ENCODE measurements at regions not wholly inside any gene's neighbourhood (a gene's known extent, or its start where the extent isn't known, plus 50 kb on each side); places are given as distances from the start of the nearest gene placed in this dataset.
"Not testable (repeated sequence)": the region's sequence is repeated elsewhere in the genome, so short reads cannot be mapped to it uniquely, and the experiment has no call there.

GRCh38 chr12:46100551-46101484, 110.4 kb upstream of the SCAF11 start:
- no peak for DNase-seq (ENCODE audit: low read depth, low spot score)

GRCh38 chr12:46089414-46090162, 99.2 kb upstream of the SCAF11 start:
- in situ Hi-C loops (cut with HindIII; ENCODE audit: low pct_unique_long_range_greater_than_20kb, low sequenced_read_pairs) = no loop called here
- DNase-seq (ENCODE audit: low read depth, low spot score) = no peak

More at GRCh38 chr12:46100551-46101484, 110.4 kb upstream of the SCAF11 start:
- in situ Hi-C loops (cut with HindIII; ENCODE audit: low pct_unique_long_range_greater_than_20kb, low sequenced_read_pairs) = no loop called here

GRCh38 chr12:46087916-46088439, 97.6 kb upstream of the SCAF11 start:
- DNase-seq (ENCODE audit: low read depth, low spot score) = no peak
- in situ Hi-C loops (cut with HindIII; ENCODE audit: low pct_unique_long_range_greater_than_20kb, low sequenced_read_pairs) = no loop called here

- in situ Hi-C loops (cut with HindIII; ENCODE audit: low pct_unique_long_range_greater_than_20kb, low sequenced_read_pairs) = no loop called here
- no peak for DNase-seq (ENCODE audit: low read depth, low spot score)
Observed at GRCh38 chr12:46084666-46085631, 94.6 kb upstream of the SCAF11 start.

- DNase-seq (ENCODE audit: low read depth, low spot score) = no peak
- in situ Hi-C loops (cut with HindIII; ENCODE audit: low pct_unique_long_range_greater_than_20kb, low sequenced_read_pairs) = no loop called here
Observed at GRCh38 chr12:46082490-46083200, 92.3 kb upstream of the SCAF11 start.

- no peak for DNase-seq (ENCODE audit: low read depth, low spot score)
- in situ Hi-C loops (cut with HindIII; ENCODE audit: low pct_unique_long_range_greater_than_20kb, low sequenced_read_pairs) = no loop called here
Observed at GRCh38 chr12:46073321-46073720, 82.9 kb upstream of the SCAF11 start.

- DNase-seq (ENCODE audit: low read depth, low spot score) = peak; percentile 88
- in situ Hi-C loops (cut with HindIII; ENCODE audit: low pct_unique_long_range_greater_than_20kb, low sequenced_read_pairs) = no loop called here
Observed at GRCh38 chr12:46071769-46072624, 81.6 kb upstream of the SCAF11 start.

- peak; percentile 55 for DNase-seq (ENCODE audit: low read depth, low spot score)
Observed at GRCh38 chr12:46071335-46071734, 81.0 kb upstream of the SCAF11 start.

GRCh38 chr12:46067094-46067493, 76.7 kb upstream of the SCAF11 start:
- no peak for DNase-seq (ENCODE audit: low read depth, low spot score)
- in situ Hi-C loops (cut with HindIII; ENCODE audit: low pct_unique_long_range_greater_than_20kb, low sequenced_read_pairs) = no loop called here

More at GRCh38 chr12:46071335-46071734, 81.0 kb upstream of the SCAF11 start:
- in situ Hi-C loops (cut with HindIII; ENCODE audit: low pct_unique_long_range_greater_than_20kb, low sequenced_read_pairs) = no loop called here

GRCh38 chr12:46065412-46066166, 75.2 kb upstream of the SCAF11 start:
- DNase-seq (ENCODE audit: low read depth, low spot score) = no peak
- in situ Hi-C loops (cut with HindIII; ENCODE audit: low pct_unique_long_range_greater_than_20kb, low sequenced_read_pairs) = no loop called here

GRCh38 chr12:46064548-46064947, 74.2 kb upstream of the SCAF11 start:
- in situ Hi-C loops (cut with HindIII; ENCODE audit: low pct_unique_long_range_greater_than_20kb, low sequenced_read_pairs) = no loop called here
- DNase-seq (ENCODE audit: low read depth, low spot score) = no peak

- DNase-seq (ENCODE audit: low read depth, low spot score); in situ Hi-C loops (cut with HindIII; ENCODE audit: low pct_unique_long_range_greater_than_20kb, low sequenced_read_pairs): not testable (repeated sequence)
Observed at GRCh38 chr12:46058697-46059096, 68.3 kb upstream of the SCAF11 start.

- in situ Hi-C loops (cut with HindIII; ENCODE audit: low pct_unique_long_range_greater_than_20kb, low sequenced_read_pairs) = no loop called here
Observed at GRCh38 chr12:46050805-46051204, 60.4 kb upstream of the SCAF11 start.

GRCh38 chr12:46049665-46050064, 59.3 kb upstream of the SCAF11 start:
- in situ Hi-C loops (cut with HindIII; ENCODE audit: low pct_unique_long_range_greater_than_20kb, low sequenced_read_pairs) = no loop called here
- DNase-seq (ENCODE audit: low read depth, low spot score) = peak; percentile 14

More at GRCh38 chr12:46050805-46051204, 60.4 kb upstream of the SCAF11 start:
- no peak for DNase-seq (ENCODE audit: low read depth, low spot score)

- in situ Hi-C loops (cut with HindIII; ENCODE audit: low pct_unique_long_range_greater_than_20kb, low sequenced_read_pairs) = no loop called here
- no peak for DNase-seq (ENCODE audit: low read depth, low spot score)
Observed at GRCh38 chr12:46046436-46046835, 56.1 kb upstream of the SCAF11 start.

All from SK-MEL-5 (cell line).